ENCODE measurements at regions not wholly inside any gene's neighbourhood (a gene's known extent, or its start where the extent isn't known, plus 50 kb on each side); places are given as distances from the start of the nearest gene placed in this dataset.

DNA sequence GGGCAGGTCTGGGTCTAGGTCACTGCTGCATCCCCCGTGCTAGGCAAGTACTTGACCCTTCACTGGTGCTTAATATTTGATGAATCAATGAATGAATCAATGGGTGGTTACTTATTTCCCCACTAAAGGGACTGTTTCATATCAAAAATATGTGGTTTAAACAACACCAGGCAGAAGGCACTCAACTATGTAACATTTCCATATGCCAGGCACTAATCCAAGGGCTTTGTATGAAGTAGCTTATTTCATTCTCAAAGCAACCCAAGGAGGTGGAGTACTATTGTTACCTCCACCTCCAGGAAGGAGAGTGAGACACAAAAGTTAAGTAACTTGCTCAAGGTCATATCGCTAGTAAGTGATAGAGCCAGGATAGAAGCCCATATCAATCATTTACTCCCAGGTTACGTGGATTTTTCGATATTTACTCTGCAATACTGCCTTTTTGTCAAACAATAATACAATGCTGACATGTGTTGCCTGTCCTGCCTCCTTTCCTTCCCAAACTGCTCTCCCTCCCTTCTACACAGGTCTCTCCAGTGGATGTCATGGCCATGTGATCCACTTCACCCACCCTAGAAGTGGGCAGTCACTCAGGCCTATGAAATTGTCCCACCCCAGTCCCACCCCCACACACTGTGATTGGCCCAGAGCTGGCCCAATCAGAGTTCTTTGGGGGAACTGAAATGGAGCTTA lies 142.8 kb downstream of the ETS2 start:
- no peak for DNase-seq (ENCODE audit: low spot score)
- Histone ChIP-seq H3K4me1 (ENCODE audit: insufficient read depth) (peaks cover 18% of the 10 kb centered on the region), H3K4me2 (no peak overlapping the region), H3K27me3 (no peaks in the 10 kb centered on the region), H3K79me2 (no peaks in the 10 kb centered on the region), H3K36me3 (replicated peaks; ENCODE audit: insufficient read depth, low read depth) (no peaks in the 10 kb centered on the region), H4K20me1 (ENCODE audit: insufficient read depth, poor library complexity, severe bottlenecking) (no peaks in the 10 kb centered on the region), H2AFZ (no peak overlapping the region), H3K9me3 (ENCODE audit: low read depth) (no peaks in the 10 kb centered on the region), H3K4me3 (no peak overlapping the region), H3K9me2 (replicated peaks; ENCODE audit: insufficient read depth) (no peaks in the 10 kb centered on the region), H3K27ac (peak overlapping the region; percentile 90)
- TF ChIP-seq EZH2phosphoT487 (IDR thresholded peaks at IDR 0.05; ENCODE audit: low read depth, severe bottlenecking, unreplicated experiment) (no peak), EZH2 (IDR thresholded peaks at IDR 0.05; ENCODE audit: borderline replicate concordance) (no peak)
- TF ChIP-seq, protein P1, sequence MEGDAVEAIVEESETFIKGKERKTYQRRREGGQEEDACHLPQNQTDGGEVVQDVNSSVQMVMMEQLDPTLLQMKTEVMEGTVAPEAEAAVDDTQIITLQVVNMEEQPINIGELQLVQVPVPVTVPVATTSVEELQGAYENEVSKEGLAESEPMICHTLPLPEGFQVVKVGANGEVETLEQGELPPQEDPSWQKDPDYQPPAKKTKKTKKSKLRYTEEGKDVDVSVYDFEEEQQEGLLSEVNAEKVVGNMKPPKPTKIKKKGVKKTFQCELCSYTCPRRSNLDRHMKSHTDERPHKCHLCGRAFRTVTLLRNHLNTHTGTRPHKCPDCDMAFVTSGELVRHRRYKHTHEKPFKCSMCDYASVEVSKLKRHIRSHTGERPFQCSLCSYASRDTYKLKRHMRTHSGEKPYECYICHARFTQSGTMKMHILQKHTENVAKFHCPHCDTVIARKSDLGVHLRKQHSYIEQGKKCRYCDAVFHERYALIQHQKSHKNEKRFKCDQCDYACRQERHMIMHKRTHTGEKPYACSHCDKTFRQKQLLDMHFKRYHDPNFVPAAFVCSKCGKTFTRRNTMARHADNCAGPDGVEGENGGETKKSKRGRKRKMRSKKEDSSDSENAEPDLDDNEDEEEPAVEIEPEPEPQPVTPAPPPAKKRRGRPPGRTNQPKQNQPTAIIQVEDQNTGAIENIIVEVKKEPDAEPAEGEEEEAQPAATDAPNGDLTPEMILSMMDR (IDR thresholded peaks at IDR 0.05; ENCODE audit: poor library complexity) = no peak
- 79% methylated on average over 4 of the region's 4 CpGs for WGBS (ENCODE audit: low lambda C conversion rate, missing lambda C conversion rate)

DNA sequence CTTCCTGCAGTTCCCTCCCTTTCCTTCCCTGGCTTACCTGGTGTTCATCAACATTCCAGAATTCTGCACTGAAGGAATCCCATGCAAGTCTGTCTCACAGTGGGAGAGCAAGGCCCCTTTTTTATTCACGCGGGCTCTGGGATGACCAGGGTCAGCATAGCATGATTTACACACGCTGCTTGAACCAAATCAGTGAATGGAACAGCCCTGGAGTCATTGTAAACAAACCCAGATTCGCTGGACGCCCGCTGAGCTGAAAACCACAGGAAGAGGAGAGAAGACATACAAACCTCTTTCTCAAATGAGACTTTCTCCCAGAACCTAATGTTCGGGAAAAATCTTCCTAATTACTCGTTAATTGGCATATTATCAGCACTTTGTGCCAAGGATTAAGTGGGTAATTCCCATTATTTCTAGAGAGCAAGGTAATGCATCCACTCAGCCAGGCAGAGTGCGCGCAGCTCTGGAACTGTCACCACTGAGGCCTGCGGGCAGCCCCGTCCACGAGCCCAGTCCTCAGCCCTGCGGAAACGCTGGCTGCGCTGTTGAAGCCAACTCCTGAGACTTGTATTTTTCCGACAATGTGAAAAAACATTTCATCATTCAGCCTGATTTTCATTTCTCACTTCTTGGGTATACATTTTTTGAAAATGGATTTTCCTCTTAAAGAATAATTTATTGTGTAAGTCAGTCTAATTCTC lies 140.0 kb downstream of the ETS2 start:
- no peaks in the 10 kb centered on the region for H3K36me3 ChIP-seq (replicated peaks; ENCODE audit: insufficient read depth, low read depth)
- H3K4me3 ChIP-seq = no peak overlapping the region
- H3K4me1 ChIP-seq (ENCODE audit: insufficient read depth) = peaks cover 5% of the 10 kb centered on the region
- TF ChIP-seq EZH2 (IDR thresholded peaks at IDR 0.05; ENCODE audit: borderline replicate concordance) (no peak), EZH2phosphoT487 (IDR thresholded peaks at IDR 0.05; ENCODE audit: low read depth, severe bottlenecking, unreplicated experiment) (no peak)
- DNase-seq (ENCODE audit: low spot score) = no peak
- H3K4me2 ChIP-seq = no peak overlapping the region
- no peak overlapping the region for H3K27ac ChIP-seq
- H3K9me3 ChIP-seq (ENCODE audit: low read depth) = no peaks in the 10 kb centered on the region
- H3K79me2 ChIP-seq = no peaks in the 10 kb centered on the region
- WGBS (ENCODE audit: low lambda C conversion rate, missing lambda C conversion rate) = 55% methylated on average over 17 of the region's 17 CpGs
- no peaks in the 10 kb centered on the region for H3K9me2 ChIP-seq (replicated peaks; ENCODE audit: insufficient read depth)
- peak overlapping the region; percentile 5 for H2AFZ ChIP-seq
- no peaks in the 10 kb centered on the region for H3K27me3 ChIP-seq
- no peaks in the 10 kb centered on the region for H4K20me1 ChIP-seq (ENCODE audit: insufficient read depth, poor library complexity, severe bottlenecking)

DNA sequence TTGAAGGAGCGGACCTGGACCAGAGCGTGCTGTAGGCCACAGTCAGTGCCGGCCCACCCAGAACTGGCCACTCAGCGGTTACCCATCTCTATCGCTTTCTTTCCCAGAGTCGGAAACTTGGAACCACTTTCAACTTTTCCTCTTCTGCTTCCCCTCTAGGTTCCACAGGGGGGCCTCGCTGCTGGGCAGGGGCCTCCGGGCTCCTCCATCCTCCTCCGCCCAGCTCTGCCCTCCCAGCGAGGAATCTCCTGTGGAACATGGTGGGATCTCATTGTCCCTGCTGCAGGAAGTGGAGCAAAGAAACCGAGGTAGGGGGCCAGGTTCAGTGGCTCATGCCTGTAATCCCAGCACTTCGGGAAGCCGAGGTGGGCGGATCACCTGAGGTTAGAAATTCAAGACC lies 139.2 kb downstream of the ETS2 start:
- Histone ChIP-seq H3K9me3 (ENCODE audit: low read depth) (no peaks in the 10 kb centered on the region), H3K4me1 (ENCODE audit: insufficient read depth) (peaks cover 5% of the 10 kb centered on the region), H3K79me2 (no peaks in the 10 kb centered on the region), H2AFZ (no peak overlapping the region), H3K27ac (no peak overlapping the region), H3K27me3 (no peaks in the 10 kb centered on the region), H4K20me1 (ENCODE audit: insufficient read depth, poor library complexity, severe bottlenecking) (no peaks in the 10 kb centered on the region), H3K4me3 (no peak overlapping the region), H3K36me3 (replicated peaks; ENCODE audit: insufficient read depth, low read depth) (no peaks in the 10 kb centered on the region), H3K9me2 (replicated peaks; ENCODE audit: insufficient read depth) (no peaks in the 10 kb centered on the region), H3K4me2 (no peak overlapping the region)
- 82% methylated on average over 14 of the region's 14 CpGs for WGBS (ENCODE audit: low lambda C conversion rate, missing lambda C conversion rate)
- no peak for DNase-seq (ENCODE audit: low spot score)
- TF ChIP-seq, protein P1 (IDR thresholded peaks at IDR 0.05; ENCODE audit: poor library complexity) = no peak
- TF ChIP-seq EZH2 (IDR thresholded peaks at IDR 0.05; ENCODE audit: borderline replicate concordance) = no peak

DNA sequence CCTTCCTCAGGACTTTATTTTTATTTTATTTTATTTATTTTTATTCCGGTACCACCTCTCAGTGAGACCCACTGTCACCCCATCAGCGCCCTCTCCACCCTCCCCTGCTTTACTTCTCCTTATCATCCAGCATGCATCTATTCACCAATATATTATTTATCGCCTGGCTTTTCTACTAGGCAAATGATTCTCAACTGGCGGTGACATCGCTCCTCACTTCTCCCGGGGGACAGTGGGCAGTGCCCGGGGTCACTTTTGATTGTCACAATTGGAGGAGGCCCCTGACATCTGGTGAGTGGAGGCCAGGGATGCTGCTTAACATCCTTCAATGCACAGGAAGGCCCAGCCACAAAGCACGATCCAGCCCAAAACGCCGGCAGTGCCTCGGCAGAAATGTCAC lies 138.7 kb downstream of the ETS2 start:
- no peaks in the 10 kb centered on the region for H3K27me3 ChIP-seq
- no peak overlapping the region for H3K4me2 ChIP-seq
- 95% methylated on average over 11 of the region's 11 CpGs for WGBS (ENCODE audit: low lambda C conversion rate, missing lambda C conversion rate)
- no peaks in the 10 kb centered on the region for H3K9me2 ChIP-seq (replicated peaks; ENCODE audit: insufficient read depth)
- TF ChIP-seq EZH2 (IDR thresholded peaks at IDR 0.05; ENCODE audit: borderline replicate concordance) (no peak), EZH2phosphoT487 (IDR thresholded peaks at IDR 0.05; ENCODE audit: low read depth, severe bottlenecking, unreplicated experiment) (no peak)
- TF ChIP-seq, protein P1 (IDR thresholded peaks at IDR 0.05; ENCODE audit: poor library complexity) = no peak
- H3K9me3 ChIP-seq (ENCODE audit: low read depth) = no peaks in the 10 kb centered on the region
- DNase-seq (ENCODE audit: low spot score) = no peak
- H3K4me3 ChIP-seq = no peak overlapping the region
- no peaks in the 10 kb centered on the region for H3K36me3 ChIP-seq (replicated peaks; ENCODE audit: insufficient read depth, low read depth)
- no peak overlapping the region for H3K27ac ChIP-seq
- no peaks in the 10 kb centered on the region for H4K20me1 ChIP-seq (ENCODE audit: insufficient read depth, poor library complexity, severe bottlenecking)
- H3K4me1 ChIP-seq (ENCODE audit: insufficient read depth) = peaks cover 5% of the 10 kb centered on the region
- H3K79me2 ChIP-seq = no peaks in the 10 kb centered on the region
- no peak overlapping the region for H2AFZ ChIP-seq
